Ascending aorta (tissue), 2 donors: ENCODE measurements at regions not wholly inside any gene's neighbourhood (a gene's known extent, or its start where the extent isn't known, plus 50 kb on each side); places are given as distances from the start of the nearest gene placed in this dataset.

Experiments
- DNase-seq, 2 donors: peaks; one replicate each; pipeline ENCODE4 v3.0.0-alpha.2; 2019; ENCODE audit warnings: low spot score in 2 of 2
- H3K27ac ChIP-seq, 2 donors: fragments of 200-600 bp; sonication (generic); one replicate each; pipeline ENCODE4 v1.5.1; 2016 to 2017; ENCODE audit warnings: mild to moderate bottlenecking in 1 of 2
- H3K27me3 ChIP-seq: fragments of 200-600 bp; sonication (generic); one replicate; pipeline ENCODE4 v1.5.1; 2017
- H3K36me3 ChIP-seq, 2 donors: fragments of 200-600 bp; sonication (generic); one replicate each; pipeline ENCODE4 v1.5.1; 2016
- H3K4me1 ChIP-seq, 2 donors: fragments of 200-600 bp; sonication (generic); one replicate each; pipeline ENCODE4 v1.5.1; 2016 to 2017; ENCODE audit warnings: mild to moderate bottlenecking in 1 of 2
- H3K4me3 ChIP-seq, 2 donors: fragments of 200-600 bp; sonication (generic); one replicate each; pipeline ENCODE4 v1.5.1; 2016 to 2017; ENCODE audit warnings: mild to moderate bottlenecking in 1 of 2
- H3K9me3 ChIP-seq, 2 donors: fragments of 200-600 bp; sonication (generic); one replicate each; pipeline ENCODE4 v1.5.1; 2016
- CTCF ChIP-seq, 3 experiments: fragments of 200-600 bp in 2 of 3; fragments of 450-650 bp in 1 of 3; sonication (generic) in 2 of 3; IDR thresholded peaks; one replicate each; pipeline ENCODE4 v1.5.1; 2016 to 2019; ENCODE audit warnings: antibody characterized with exemption in 3 of 3, mild to moderate bottlenecking in 1 of 3, moderate library complexity in 1 of 3
- intact Hi-C: fragments of 100-400 bp; cut with DNase I; formaldehyde crosslinking; loops from one replicate; pipeline ENCODE4 v1.15.1; 2023

DNA sequence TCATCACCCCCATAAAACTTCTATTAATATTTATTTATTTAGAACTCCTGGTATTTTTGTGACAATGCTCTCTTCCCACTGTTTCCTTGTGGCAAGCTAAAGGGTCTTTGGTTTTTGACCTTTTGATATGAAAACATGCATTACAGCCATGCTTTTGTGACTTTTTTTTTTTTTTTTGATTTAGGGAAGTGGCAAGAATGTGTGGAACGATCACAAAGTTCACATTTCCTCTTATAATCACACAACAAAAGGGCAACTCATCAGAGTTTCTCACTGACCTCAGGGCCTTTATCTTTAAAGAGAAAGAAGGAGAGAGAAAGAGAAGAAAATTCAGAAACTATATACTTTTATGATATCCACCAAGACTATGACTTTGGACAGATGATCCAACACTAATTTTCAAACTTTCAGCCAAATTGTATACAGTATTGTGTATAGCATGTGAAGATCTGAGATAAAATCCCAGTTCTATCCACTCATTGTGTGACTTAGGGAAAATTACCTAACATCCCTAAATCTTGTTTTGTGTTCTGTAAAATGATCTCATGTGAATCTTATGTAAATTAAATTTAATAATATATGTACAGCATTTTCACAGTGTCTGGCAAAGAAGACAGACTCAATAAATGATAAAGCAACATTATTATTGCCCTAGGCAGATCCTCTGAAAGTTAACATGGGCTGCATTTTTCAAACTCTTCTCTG, 106.8 kb upstream of the MARCKS start:
- H3K4me1 ChIP-seq = no peaks in the 10 kb centered on the region
- intact Hi-C loops = no loop called here
- no peak overlapping the region for H3K27ac ChIP-seq
- no peaks in the 10 kb centered on the region for H3K9me3 ChIP-seq
- H3K36me3 ChIP-seq = no peaks in the 10 kb centered on the region
- TF ChIP-seq CTCF (IDR thresholded peaks at IDR 0.05) = no peak
- no peak overlapping the region for H3K4me3 ChIP-seq
- H3K27me3 ChIP-seq = no peaks in the 10 kb centered on the region
- no peak for DNase-seq

GRCh38 chr6:113754291-113754690, 102.9 kb upstream of the MARCKS start:
- Histone ChIP-seq H3K4me1 (no peaks in the 10 kb centered on the region), H3K4me3 (no peak overlapping the region), H3K27me3 (no peaks in the 10 kb centered on the region), H3K9me3 (no peaks in the 10 kb centered on the region), H3K27ac (no peak overlapping the region), H3K36me3 (no peaks in the 10 kb centered on the region)
- intact Hi-C loops = no loop called here
- no peak for DNase-seq
- no peak for TF ChIP-seq CTCF (IDR thresholded peaks at IDR 0.05)

DNA sequence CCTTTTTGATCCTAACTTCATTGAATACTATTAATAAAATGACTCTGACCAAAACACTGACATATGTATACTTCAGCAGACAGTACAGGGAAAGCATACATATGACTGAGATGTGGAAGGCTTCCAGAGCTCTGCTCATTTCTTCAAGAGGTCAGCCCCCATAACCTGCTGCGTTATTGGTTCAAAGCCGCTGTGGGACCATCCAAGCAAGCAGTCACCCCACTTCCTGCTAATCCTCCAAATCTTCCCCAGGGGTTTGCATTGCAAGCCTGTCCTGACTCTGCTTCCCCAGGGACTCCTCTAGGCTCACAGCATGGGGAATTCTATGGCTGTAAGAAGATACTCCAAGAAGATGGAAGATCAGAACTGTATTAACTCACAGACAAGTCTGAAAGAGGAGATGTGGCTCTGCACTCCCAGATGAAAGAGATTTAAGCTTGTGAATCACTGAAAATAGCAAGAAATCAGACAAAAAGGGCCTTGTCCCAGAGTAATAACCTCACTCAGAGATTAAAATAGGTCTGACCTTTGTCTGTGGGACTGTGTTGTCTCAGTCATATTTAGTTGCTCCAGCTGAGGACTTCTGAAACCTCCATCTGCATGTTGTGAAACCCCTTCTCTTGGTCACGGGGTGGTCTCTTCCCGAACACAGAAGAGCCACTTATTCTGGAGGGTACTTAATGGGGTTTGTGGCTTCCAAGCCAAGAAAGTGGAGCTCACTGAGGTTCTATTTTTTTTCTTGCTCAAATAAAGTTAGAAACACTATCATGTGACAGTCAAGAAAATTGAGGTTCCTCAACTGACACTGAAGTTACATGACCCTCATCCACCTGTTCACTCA, 101.5 kb upstream of the MARCKS start:
- H3K36me3 ChIP-seq = no peaks in the 10 kb centered on the region
- H3K4me3 ChIP-seq = no peak overlapping the region
- intact Hi-C loops = no loop called here
- DNase-seq = no peak
- TF ChIP-seq CTCF (IDR thresholded peaks at IDR 0.05) = no peak
- H3K4me1 ChIP-seq = no peaks in the 10 kb centered on the region
- no peak overlapping the region for H3K27ac ChIP-seq
- no peaks in the 10 kb centered on the region for H3K9me3 ChIP-seq
- no peaks in the 10 kb centered on the region for H3K27me3 ChIP-seq

GRCh38 chr6:113756290-113756665, 100.9 kb upstream of the MARCKS start:
- no peak for DNase-seq
- H3K4me3 ChIP-seq = no peak overlapping the region
- H3K27me3 ChIP-seq = no peaks in the 10 kb centered on the region
- no peak for TF ChIP-seq CTCF (IDR thresholded peaks at IDR 0.05)
- H3K36me3 ChIP-seq = no peaks in the 10 kb centered on the region
- H3K27ac ChIP-seq = no peak overlapping the region
- H3K4me1 ChIP-seq = no peaks in the 10 kb centered on the region
- intact Hi-C loops = no loop called here
- no peaks in the 10 kb centered on the region for H3K9me3 ChIP-seq

- Histone ChIP-seq H3K4me1 (no peaks in the 10 kb centered on the region), H3K9me3 (no peaks in the 10 kb centered on the region), H3K36me3 (no peaks in the 10 kb centered on the region), H3K4me3 (no peak overlapping the region), H3K27me3 (no peaks in the 10 kb centered on the region), H3K27ac (no peak overlapping the region)
- DNase-seq = no peak
- intact Hi-C loops = no loop called here
- no peak for TF ChIP-seq CTCF (IDR thresholded peaks at IDR 0.05)
These were observed 98.9 kb upstream of the MARCKS start for GRCh38 chr6:113758214-113758613.
